ENCODE measurements at regions not wholly inside any gene's neighbourhood (a gene's known extent, or its start where the extent isn't known, plus 50 kb on each side); places are given as distances from the start of the nearest gene placed in this dataset.

GRCh38 chrX:130552444-130553073 is 150.8 kb downstream of the RBMX2 start:
- Histone ChIP-seq H3K9ac (ENCODE audit: low read length) (no peak overlapping the region), H3K4me2 (ENCODE audit: low read length) (no peak overlapping the region), H3K9me3 (ENCODE audit: control insufficient read depth in 1 of 2, insufficient read depth in 1 of 2, low read depth in 1 of 2, low read length in 2 of 2) (no peaks in the 10 kb centered on the region), H3K4me3 (replicated peaks in 1 of 2; ENCODE audit: low read depth in 1 of 2, low read length in 2 of 2) (no peak overlapping the region), H3K36me3 (ENCODE audit: control insufficient read depth in 1 of 2, insufficient read depth in 2 of 2, low read length in 2 of 2) (no peaks in the 10 kb centered on the region), H3K27ac (ENCODE audit: low read depth, low read length) (no peak overlapping the region), H2AFZ (ENCODE audit: low read depth, low read length, poor library complexity, severe bottlenecking) (no peak overlapping the region), H3K79me2 (ENCODE audit: insufficient read depth, low read length) (no peaks in the 10 kb centered on the region), H3K4me1 (ENCODE audit: control insufficient read depth in 1 of 2, insufficient read depth in 2 of 2, low read length in 2 of 2) (no peaks in the 10 kb centered on the region), H3K9me2 (ENCODE audit: insufficient read depth) (no peaks in the 10 kb centered on the region), H4K20me1 (ENCODE audit: insufficient read depth) (no peaks in the 10 kb centered on the region), H3K27me3 (ENCODE audit: insufficient read depth, low read length) (0 out of 2 replicates have a peak, but pooled peaks cover 2% of the 10 kb centered on the region)
- TF ChIP-seq TCF7L2 (IDR thresholded peaks at IDR 0.05; ENCODE audit: borderline replicate concordance, extremely low read depth, insufficient read depth, insufficient read length) (no peak), SP1 (IDR thresholded peaks at IDR 0.05; ENCODE audit: low read depth) (no peak), CBX3 (IDR thresholded peaks at IDR 0.05; ENCODE audit: low read depth) (no peak), ZFX (IDR thresholded peaks at IDR 0.05) (no peak), REST (IDR thresholded peaks at IDR 0.05; ENCODE audit: low read depth) (no peak), POLR2AphosphoS5 (IDR thresholded peaks at IDR 0.05; ENCODE audit: low read depth, low read length) (no peak), YY1 (IDR thresholded peaks at IDR 0.05; ENCODE audit: extremely low read depth, insufficient replicate concordance, low read depth, low read length) (no peak), SIN3A (IDR thresholded peaks at IDR 0.05; ENCODE audit: low read depth) (no peak), ZBTB33 (IDR thresholded peaks at IDR 0.05; ENCODE audit: extremely low read depth, insufficient replicate concordance, low read length) (no peak), JUND (IDR thresholded peaks at IDR 0.05) (no peak), EZH2phosphoT487 (IDR thresholded peaks at IDR 0.05; ENCODE audit: borderline replicate concordance) (no peak)
- RAD21 ChIA-PET (ENCODE audit: low non-redundant PET in 1 of 2, low total read pairs in 2 of 2, uncharacterized antibody in 2 of 2, unreplicated experiment in 2 of 2), result no interaction called here
- CTCF ChIA-PET, result no interaction called here
- intact Hi-C loops (cut with micrococcal nuclease), result no loop called here
- POLR2A ChIA-PET, result no interaction called here
- DNase-seq (ENCODE audit: low read depth, low spot score) (no peak), ATAC-seq (no peak)
- BruUV-seq (replicated peaks), result no TSS peak
